ENCODE measurements at regions not wholly inside any gene's neighbourhood (a gene's known extent, or its start where the extent isn't known, plus 50 kb on each side); places are given as distances from the start of the nearest gene placed in this dataset.

GRCh38 chr16:7257016-7257415 is 75.6 kb upstream of the RBFOX1 start:
- TF ChIP-seq POLR2A (IDR thresholded peaks at IDR 0.05; ENCODE audit: low read depth, low read length) = no peak
- TF ChIP-seq CTCF (conservative IDR thresholded peaks at IDR 0.05; ENCODE audit: low read depth, low read length) = no peak
- TF ChIP-seq RFX5 (IDR thresholded peaks at IDR 0.05; ENCODE audit: low read depth, low read length) = no peak
- TF ChIP-seq, protein P1, sequence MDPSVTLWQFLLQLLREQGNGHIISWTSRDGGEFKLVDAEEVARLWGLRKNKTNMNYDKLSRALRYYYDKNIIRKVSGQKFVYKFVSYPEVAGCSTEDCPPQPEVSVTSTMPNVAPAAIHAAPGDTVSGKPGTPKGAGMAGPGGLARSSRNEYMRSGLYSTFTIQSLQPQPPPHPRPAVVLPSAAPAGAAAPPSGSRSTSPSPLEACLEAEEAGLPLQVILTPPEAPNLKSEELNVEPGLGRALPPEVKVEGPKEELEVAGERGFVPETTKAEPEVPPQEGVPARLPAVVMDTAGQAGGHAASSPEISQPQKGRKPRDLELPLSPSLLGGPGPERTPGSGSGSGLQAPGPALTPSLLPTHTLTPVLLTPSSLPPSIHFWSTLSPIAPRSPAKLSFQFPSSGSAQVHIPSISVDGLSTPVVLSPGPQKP (IDR thresholded peaks at IDR 0.05; ENCODE audit: borderline replicate concordance, low read depth, low read length) = no peak
- no peak for TF ChIP-seq MAFK (IDR thresholded peaks at IDR 0.05; ENCODE audit: low read depth, low read length)
- no peak for TF ChIP-seq MXI1 (IDR thresholded peaks at IDR 0.05; ENCODE audit: borderline replicate concordance, low read depth, low read length)
- no peak for TF ChIP-seq RCOR1 (IDR thresholded peaks at IDR 0.05; ENCODE audit: insufficient replicate concordance, low read length)
